ENCODE measurements at regions not wholly inside any gene's neighbourhood (a gene's known extent, or its start where the extent isn't known, plus 50 kb on each side); places are given as distances from the start of the nearest gene placed in this dataset.
A peak's percentile ranks its signal among the peaks of the same experiment; 100 is the strongest.

DNA sequence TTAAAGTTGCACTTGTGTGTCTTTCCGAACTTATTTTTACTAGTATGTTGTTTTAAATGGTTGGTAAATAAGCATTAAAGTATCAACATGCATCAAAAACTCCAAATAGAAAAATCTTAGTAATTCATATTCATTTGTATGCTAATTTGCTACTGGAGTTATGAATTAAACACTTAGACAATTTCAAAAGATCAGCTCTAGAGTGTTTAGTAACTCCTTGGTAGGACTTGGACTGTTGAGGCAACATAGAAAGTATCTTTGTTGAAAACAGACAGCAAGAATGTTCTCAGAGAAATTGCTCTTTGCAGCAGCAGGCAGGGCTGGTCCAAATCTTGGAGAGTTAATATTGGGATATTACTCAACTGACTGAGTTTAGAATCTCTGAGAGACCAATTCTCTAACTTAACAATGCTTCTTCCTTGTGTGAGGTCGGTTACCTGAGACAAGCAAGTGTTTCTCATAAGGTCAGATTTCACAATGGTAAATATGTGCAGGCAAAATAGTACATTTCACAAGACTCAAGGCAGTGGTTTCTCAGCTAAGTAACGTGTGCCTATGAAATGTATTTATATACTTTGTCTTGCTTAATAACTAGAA, 147.8 kb upstream of the IL12A start:
- 44 to 47% methylated on average over 3 of the region's 3 CpGs for WGBS, 2 donors
- intact Hi-C loops (cut with DNase I): no loop called here
- H3K27me3 ChIP-seq: no peaks in the 10 kb centered on the region
- H3K4me3 ChIP-seq: no peak overlapping the region
- H3K27ac ChIP-seq: peak overlapping the region in 3 of 4 donors; percentile 18 to 66 (median 27)
- TF ChIP-seq, protein P1, sequence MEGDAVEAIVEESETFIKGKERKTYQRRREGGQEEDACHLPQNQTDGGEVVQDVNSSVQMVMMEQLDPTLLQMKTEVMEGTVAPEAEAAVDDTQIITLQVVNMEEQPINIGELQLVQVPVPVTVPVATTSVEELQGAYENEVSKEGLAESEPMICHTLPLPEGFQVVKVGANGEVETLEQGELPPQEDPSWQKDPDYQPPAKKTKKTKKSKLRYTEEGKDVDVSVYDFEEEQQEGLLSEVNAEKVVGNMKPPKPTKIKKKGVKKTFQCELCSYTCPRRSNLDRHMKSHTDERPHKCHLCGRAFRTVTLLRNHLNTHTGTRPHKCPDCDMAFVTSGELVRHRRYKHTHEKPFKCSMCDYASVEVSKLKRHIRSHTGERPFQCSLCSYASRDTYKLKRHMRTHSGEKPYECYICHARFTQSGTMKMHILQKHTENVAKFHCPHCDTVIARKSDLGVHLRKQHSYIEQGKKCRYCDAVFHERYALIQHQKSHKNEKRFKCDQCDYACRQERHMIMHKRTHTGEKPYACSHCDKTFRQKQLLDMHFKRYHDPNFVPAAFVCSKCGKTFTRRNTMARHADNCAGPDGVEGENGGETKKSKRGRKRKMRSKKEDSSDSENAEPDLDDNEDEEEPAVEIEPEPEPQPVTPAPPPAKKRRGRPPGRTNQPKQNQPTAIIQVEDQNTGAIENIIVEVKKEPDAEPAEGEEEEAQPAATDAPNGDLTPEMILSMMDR (IDR thresholded peaks at IDR 0.05): no peak
- TF ChIP-seq POLR2A (IDR thresholded peaks at IDR 0.05): no peak
- no peaks in the 10 kb centered on the region for H3K9me3 ChIP-seq
- no peaks in the 10 kb centered on the region for H3K36me3 ChIP-seq
- H3K4me1 ChIP-seq: peaks cover 0 to 71% (median 22%) of the 10 kb centered on the region in 3 donors
- DNase-seq: no peak

DNA sequence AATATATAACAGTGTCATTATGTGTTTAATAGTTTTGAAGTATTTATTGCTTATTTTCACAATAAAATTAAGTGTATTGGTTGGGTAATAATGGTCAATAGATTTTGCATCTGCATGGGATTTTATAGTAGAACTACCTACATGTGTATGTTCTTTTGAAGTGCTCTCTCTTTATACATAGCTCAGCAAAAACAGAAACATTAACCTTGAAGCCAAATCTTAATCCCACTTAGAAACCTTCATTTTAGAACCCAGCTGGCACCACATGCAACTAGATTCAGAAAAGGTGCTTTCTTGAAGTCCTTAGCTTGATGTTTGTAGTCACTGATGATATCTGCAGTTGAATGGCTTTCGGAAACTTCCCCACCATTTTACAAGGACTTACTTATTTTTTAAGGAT, 146.9 kb upstream of the IL12A start:
- Histone ChIP-seq H3K9me3 (no peaks in the 10 kb centered on the region), H3K4me3 (no peak overlapping the region), H3K27me3 (no peaks in the 10 kb centered on the region), H3K36me3 (no peaks in the 10 kb centered on the region), H3K4me1 (peaks cover 0 to 71% (median 16%) of the 10 kb centered on the region in 3 donors), H3K27ac (peak overlapping the region in 1 of 4 donors; percentile 18)
- no peak for DNase-seq
- 90 to 91% methylated on average over 1 of the region's 1 CpG for WGBS, 2 donors
- intact Hi-C loops (cut with DNase I): no loop called here
- TF ChIP-seq, protein P1 (IDR thresholded peaks at IDR 0.05): no peak
- no peak for TF ChIP-seq POLR2A (IDR thresholded peaks at IDR 0.05)

DNA sequence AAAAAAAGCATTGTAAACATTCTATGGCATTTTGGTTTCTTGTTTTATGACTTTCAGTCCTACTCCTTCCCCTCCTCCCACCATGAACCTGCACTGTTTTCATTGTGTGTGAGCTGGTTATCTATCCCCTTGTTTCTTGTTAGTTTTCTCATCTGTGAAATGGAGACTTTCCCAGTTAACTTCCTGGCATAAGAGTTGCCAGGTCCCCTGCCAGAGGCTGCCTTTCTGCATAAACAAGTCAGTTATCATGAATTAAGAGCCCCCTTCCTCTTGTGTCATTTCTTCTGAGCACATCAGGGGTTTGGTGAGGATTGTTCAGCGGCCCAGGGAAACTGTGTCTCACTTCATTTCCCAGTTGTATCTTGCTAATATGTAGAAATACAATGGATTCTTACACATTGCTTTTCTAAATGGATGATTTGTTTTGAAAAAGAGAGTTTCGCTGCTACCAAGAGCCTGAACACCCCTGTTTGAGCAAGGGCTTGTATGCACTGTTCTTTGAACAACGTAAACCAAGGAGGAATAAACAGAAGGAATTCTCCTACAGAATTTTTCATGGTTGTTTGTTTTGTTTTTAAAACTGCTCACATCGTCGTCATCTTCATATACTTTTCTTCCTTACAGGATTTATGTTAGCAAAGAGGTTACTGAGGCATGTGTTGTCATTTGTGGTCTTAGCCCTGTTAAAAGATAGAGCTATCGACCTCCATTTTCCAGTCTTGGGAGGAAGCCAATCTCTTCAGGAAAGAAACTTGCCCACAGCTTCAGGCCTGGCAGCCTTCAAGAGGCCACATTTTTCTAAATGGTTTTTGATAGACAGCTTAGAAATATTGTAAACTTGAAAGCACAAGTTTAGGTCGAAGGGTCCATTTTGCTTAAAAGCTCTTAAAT, 144.6 kb upstream of the IL12A start:
- Histone ChIP-seq H3K4me3 (no peak overlapping the region), H3K27me3 (no peaks in the 10 kb centered on the region), H3K4me1 (peaks cover 0 to 63% (median under 1%) of the 10 kb centered on the region in 3 donors), H3K27ac (peak overlapping the region in 3 of 4 donors; percentile 2 to 56 (median 5)), H3K36me3 (no peaks in the 10 kb centered on the region), H3K9me3 (no peaks in the 10 kb centered on the region)
- DNase-seq: no peak
- TF ChIP-seq, protein P1 (IDR thresholded peaks at IDR 0.05): no peak
- TF ChIP-seq POLR2A (IDR thresholded peaks at IDR 0.05): no peak
- intact Hi-C loops (cut with DNase I): no loop called here
- WGBS, 2 donors: 46 to 58% methylated on average over 7 of the region's 7 CpGs

DNA sequence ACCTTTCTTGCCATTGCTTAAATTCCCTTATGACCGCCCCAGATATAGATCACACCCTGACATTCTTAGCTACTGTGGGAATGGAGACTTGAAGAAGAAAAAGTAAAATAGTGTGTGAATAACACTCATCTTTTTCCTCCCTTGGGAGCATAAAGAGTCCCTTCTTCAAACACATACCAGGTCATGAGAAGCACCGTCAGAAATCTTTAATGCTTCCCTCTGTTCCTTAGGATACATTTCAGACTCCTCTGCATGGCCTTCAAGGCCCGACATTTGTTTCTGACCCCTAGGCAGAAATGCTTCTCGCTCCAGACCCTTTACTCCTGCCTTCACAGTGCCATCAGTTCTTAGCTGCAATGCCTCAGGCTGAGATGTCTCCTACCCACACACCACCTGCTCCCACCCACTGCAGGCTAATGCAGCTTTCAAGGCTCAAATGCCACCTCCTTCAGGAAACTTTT, 143.8 kb upstream of the IL12A start:
- intact Hi-C loops (cut with DNase I): no loop called here
- TF ChIP-seq POLR2A (IDR thresholded peaks at IDR 0.05): no peak
- TF ChIP-seq, protein P1 (IDR thresholded peaks at IDR 0.05): no peak
- Histone ChIP-seq H3K36me3 (no peaks in the 10 kb centered on the region), H3K27ac (peak overlapping the region in 2 of 4 donors; percentile 2 to 56), H3K27me3 (no peaks in the 10 kb centered on the region), H3K4me3 (no peak overlapping the region), H3K4me1 (peaks cover 0 to 65% (median 0%) of the 10 kb centered on the region in 3 donors), H3K9me3 (no peaks in the 10 kb centered on the region)
- WGBS, 2 donors: 68 to 78% methylated on average over 4 of the region's 4 CpGs
- no peak for DNase-seq

DNA sequence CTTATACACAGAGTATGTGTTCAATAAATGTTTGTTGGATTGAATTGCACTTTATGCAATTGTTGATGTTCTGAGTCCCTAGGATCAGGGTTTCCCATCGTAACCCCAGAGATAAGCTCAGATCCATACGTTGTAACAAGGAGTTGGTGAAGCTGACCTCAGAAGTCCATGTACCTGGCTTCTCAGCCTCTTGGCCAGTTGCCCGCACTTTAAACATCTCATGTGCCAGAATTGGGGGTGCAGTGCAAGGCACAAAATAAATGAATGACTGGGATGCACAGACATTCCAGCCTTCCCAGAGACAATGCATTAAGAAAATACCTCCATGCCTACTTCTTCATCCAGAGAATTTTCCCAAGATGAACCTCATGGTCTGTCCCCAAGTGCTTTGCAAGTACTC, 142.9 kb upstream of the IL12A start:
- Histone ChIP-seq H3K9me3 (no peaks in the 10 kb centered on the region), H3K27me3 (no peaks in the 10 kb centered on the region), H3K4me1 (peaks cover 0 to 56% (median 0%) of the 10 kb centered on the region in 3 donors), H3K27ac (no peak overlapping the region), H3K36me3 (no peaks in the 10 kb centered on the region), H3K4me3 (no peak overlapping the region)
- WGBS, 2 donors: 85 to 89% methylated on average over 3 of the region's 3 CpGs
- intact Hi-C loops (cut with DNase I): no loop called here
- no peak for DNase-seq
- TF ChIP-seq POLR2A (IDR thresholded peaks at IDR 0.05): no peak
- TF ChIP-seq, protein P1 (IDR thresholded peaks at IDR 0.05): no peak
